GM23338 (cell line): ENCODE measurements at regions not wholly inside any gene's neighbourhood (a gene's known extent, or its start where the extent isn't known, plus 50 kb on each side); places are given as distances from the start of the nearest gene placed in this dataset.

Experiments
- ATAC-seq: fragments of 200-7000 bp; cut with Tn5 transposase; 3 replicates; pipeline ENCODE4 v1.9.1; 2020
- DNase-seq: peaks from one replicate; pipeline ENCODE4 v3.0.0-alpha.2; 2015; ENCODE audit warnings: low spot score
- H2AFZ ChIP-seq: fragments of 200-600 bp; sonication (generic); 2 replicates; pipeline ENCODE4 v1.8.0; 2016; ENCODE audit warnings: antibody characterized with exemption, mild to moderate bottlenecking, moderate library complexity
- H3F3A ChIP-seq: fragments of 200-600 bp; sonication (generic); replicated peaks from 2 replicates; pipeline ENCODE4 v1.8.0; 2017; ENCODE audit warnings: antibody characterized with exemption, mixed run types, low read depth
- H3K27ac ChIP-seq: fragments of 200-600 bp; sonication (generic); 2 replicates; pipeline ENCODE4 v1.6.1; 2016; ENCODE audit warnings: low read depth
- H3K27me3 ChIP-seq: fragments of 200-600 bp; sonication (generic); 2 replicates; pipeline ENCODE4 v1.8.0; 2016; ENCODE audit warnings: mild to moderate bottlenecking, mixed run types, moderate library complexity; ENCODE audit not compliant: insufficient read depth
- H3K36me3 ChIP-seq: fragments of 200-600 bp; sonication (generic); 2 replicates; pipeline ENCODE4 v1.8.0; 2016; ENCODE audit warnings: mild to moderate bottlenecking; ENCODE audit not compliant: insufficient read depth
- H3K4me1 ChIP-seq: fragments of 200-600 bp; sonication (generic); 2 replicates; pipeline ENCODE4 v1.8.0; 2016; ENCODE audit warnings: mild to moderate bottlenecking, moderate library complexity; ENCODE audit not compliant: insufficient read depth
- H3K4me2 ChIP-seq: fragments of 200-600 bp; sonication (generic); 2 replicates; pipeline ENCODE4 v1.7.1; 2017; ENCODE audit warnings: mixed run types
- H3K4me3 ChIP-seq: fragments of 200-600 bp; sonication (generic); 2 replicates; pipeline ENCODE4 v1.6.1; 2016; ENCODE audit warnings: mixed run types
- H3K79me2 ChIP-seq: fragments of 200-600 bp; sonication (generic); replicated peaks from 2 replicates; pipeline ENCODE4 v1.8.0; 2017; ENCODE audit warnings: mild to moderate bottlenecking; ENCODE audit not compliant: insufficient read depth
- H3K9me2 ChIP-seq: fragments of 200-600 bp; sonication (generic); 2 replicates; pipeline ENCODE4 v1.8.0; 2017; ENCODE audit not compliant: insufficient read depth
- H4K20me1 ChIP-seq: fragments of 200-600 bp; sonication (generic); replicated peaks from 2 replicates; pipeline ENCODE4 v1.8.0; 2017; ENCODE audit warnings: mild to moderate bottlenecking; ENCODE audit not compliant: insufficient read depth
- H3K27ac Mint-ChIP-seq: 2 replicates; pipeline ENCODE4 v1.8.0; 2020; ENCODE audit warnings: inconsistent platforms, mild to moderate bottlenecking, moderate library complexity, mixed read lengths
- H3K27me3 Mint-ChIP-seq: 3 replicates; pipeline ENCODE4 v1.8.0; 2022; ENCODE audit warnings: low read depth, mild to moderate bottlenecking, moderate library complexity, mixed read lengths, inconsistent platforms; ENCODE audit not compliant: insufficient read depth, poor library complexity
- H3K36me3 Mint-ChIP-seq: 3 replicates; pipeline ENCODE4 v1.8.0; 2021; ENCODE audit warnings: low read depth, mild to moderate bottlenecking, inconsistent platforms, moderate library complexity, mixed read lengths
- H3K4me1 Mint-ChIP-seq: 3 replicates; pipeline ENCODE4 v1.8.0; 2020; ENCODE audit warnings: mild to moderate bottlenecking, inconsistent platforms, mixed read lengths
- H3K4me3 Mint-ChIP-seq: 3 replicates; pipeline ENCODE4 v1.8.0; 2021; ENCODE audit warnings: moderate library complexity, mild to moderate bottlenecking, inconsistent platforms, mixed read lengths
- H3K9me3 Mint-ChIP-seq: 3 replicates; pipeline ENCODE4 v1.8.0; 2020; ENCODE audit warnings: moderate library complexity, mild to moderate bottlenecking, inconsistent platforms, mixed read lengths
- CREB1 ChIP-seq: fragments of 250-450 bp; sonication (Bioruptor Pico); IDR thresholded peaks from 2 replicates; pipeline ENCODE4 v1.5.0; 2020; ENCODE audit warnings: low read depth, mild to moderate bottlenecking, moderate library complexity
- EZH2 ChIP-seq: fragments of 200-600 bp; sonication (generic); IDR thresholded peaks from one replicate; pipeline ENCODE4 v1.8.0; 2017; ENCODE audit warnings: antibody characterized with exemption, mild to moderate bottlenecking, low read depth; ENCODE audit not compliant: unreplicated experiment
- EZH2phosphoT487 ChIP-seq: fragments of 200-600 bp; sonication (generic); IDR thresholded peaks from one replicate; pipeline ENCODE4 v1.8.1; 2018; ENCODE audit warnings: antibody characterized with exemption; ENCODE audit not compliant: unreplicated experiment
- JUNB ChIP-seq: IDR thresholded peaks from one replicate; pipeline ENCODE4 v1.6.1; 2016; ENCODE audit warnings: antibody characterized with exemption; ENCODE audit not compliant: unreplicated experiment
- NANOG ChIP-seq: IDR thresholded peaks from 2 replicates; pipeline ENCODE4 v1.6.1; 2016; ENCODE audit warnings: antibody characterized with exemption, borderline replicate concordance
- POLR2AphosphoS5 ChIP-seq: IDR thresholded peaks from 2 replicates; pipeline ENCODE4 v1.6.1; 2016; ENCODE audit warnings: antibody characterized with exemption, low read depth
- REST ChIP-seq: IDR thresholded peaks from one replicate; pipeline ENCODE4 v1.6.1; 2018; ENCODE audit warnings: antibody characterized with exemption; ENCODE audit not compliant: unreplicated experiment
- STAT1 ChIP-seq: IDR thresholded peaks from one replicate; pipeline ENCODE4 v1.6.1; 2016; ENCODE audit warnings: antibody characterized with exemption; ENCODE audit not compliant: unreplicated experiment
- ZNF114 ChIP-seq: fragments of 250-450 bp; sonication (Bioruptor Pico); IDR thresholded peaks from 2 replicates; pipeline ENCODE4 v1.5.0; 2020; ENCODE audit warnings: mild to moderate bottlenecking, moderate library complexity
- ZNF331 ChIP-seq: fragments of 250-450 bp; sonication (Bioruptor Pico); IDR thresholded peaks from 2 replicates; pipeline ENCODE4 v1.5.0; 2020; ENCODE audit warnings: low read depth, mild to moderate bottlenecking, moderate library complexity
- ZNF462 ChIP-seq: fragments of 250-450 bp; sonication (Bioruptor Pico); IDR thresholded peaks from 2 replicates; pipeline ENCODE4 v1.5.0; 2020; ENCODE audit warnings: mild to moderate bottlenecking, moderate library complexity
- TF ChIP-seq, protein P1 (sequence below), 2 experiments: fragments of 200-600 bp in 1 of 2; sonication (generic) in 1 of 2; conservative IDR thresholded peaks; 2 replicates each; pipeline versions ENCODE4 v1.5.1 to v1.6.1; 2016 to 2017; ENCODE audit warnings: antibody characterized with exemption in 2 of 2, low read depth in 2 of 2, mild to moderate bottlenecking in 2 of 2, moderate library complexity in 1 of 2
- TF ChIP-seq, protein P2 (sequence below): IDR thresholded peaks from 2 replicates; pipeline ENCODE4 v1.6.1; 2016; ENCODE audit warnings: antibody characterized with exemption

- Mint-ChIP-seq H3K9me3 (no peaks in the 10 kb centered on the region), H3K27ac (no peak overlapping the region), H3K4me1 (no peaks in the 10 kb centered on the region), H3K36me3 (no peaks in the 10 kb centered on the region), H3K4me3 (no peak overlapping the region), H3K27me3 (peaks cover 5% of the 10 kb centered on the region)
- no peaks in the 10 kb centered on the region for H3F3A ChIP-seq
- H3K36me3 ChIP-seq = no peaks in the 10 kb centered on the region
- H3K27me3 ChIP-seq = no peaks in the 10 kb centered on the region
- no peak overlapping the region for H3K27ac ChIP-seq
- no peak overlapping the region for H3K4me2 ChIP-seq
- no peak overlapping the region for H3K4me3 ChIP-seq
- H3K4me1 ChIP-seq = no peaks in the 10 kb centered on the region
- no peak overlapping the region for H2AFZ ChIP-seq
- no peaks in the 10 kb centered on the region for H3K9me2 ChIP-seq
- H4K20me1 ChIP-seq = no peaks in the 10 kb centered on the region
- no peak for DNase-seq
- TF ChIP-seq STAT1 (no peak), ZNF462 (CRISPR knock-in tag) (no peak), EZH2phosphoT487 (no peak), REST (no peak), ZNF331 (no peak), ZNF114 (CRISPR knock-in tag) (no peak), JUNB (no peak), CREB1 (no peak), EZH2 (no peak), NANOG (no peak), POLR2AphosphoS5 (no peak)
- TF ChIP-seq, protein P1, sequence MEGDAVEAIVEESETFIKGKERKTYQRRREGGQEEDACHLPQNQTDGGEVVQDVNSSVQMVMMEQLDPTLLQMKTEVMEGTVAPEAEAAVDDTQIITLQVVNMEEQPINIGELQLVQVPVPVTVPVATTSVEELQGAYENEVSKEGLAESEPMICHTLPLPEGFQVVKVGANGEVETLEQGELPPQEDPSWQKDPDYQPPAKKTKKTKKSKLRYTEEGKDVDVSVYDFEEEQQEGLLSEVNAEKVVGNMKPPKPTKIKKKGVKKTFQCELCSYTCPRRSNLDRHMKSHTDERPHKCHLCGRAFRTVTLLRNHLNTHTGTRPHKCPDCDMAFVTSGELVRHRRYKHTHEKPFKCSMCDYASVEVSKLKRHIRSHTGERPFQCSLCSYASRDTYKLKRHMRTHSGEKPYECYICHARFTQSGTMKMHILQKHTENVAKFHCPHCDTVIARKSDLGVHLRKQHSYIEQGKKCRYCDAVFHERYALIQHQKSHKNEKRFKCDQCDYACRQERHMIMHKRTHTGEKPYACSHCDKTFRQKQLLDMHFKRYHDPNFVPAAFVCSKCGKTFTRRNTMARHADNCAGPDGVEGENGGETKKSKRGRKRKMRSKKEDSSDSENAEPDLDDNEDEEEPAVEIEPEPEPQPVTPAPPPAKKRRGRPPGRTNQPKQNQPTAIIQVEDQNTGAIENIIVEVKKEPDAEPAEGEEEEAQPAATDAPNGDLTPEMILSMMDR (conservative IDR thresholded peaks at IDR 0.05; ENCODE audit: low read depth in 2 of 2) = no peak
- TF ChIP-seq, protein P2, sequence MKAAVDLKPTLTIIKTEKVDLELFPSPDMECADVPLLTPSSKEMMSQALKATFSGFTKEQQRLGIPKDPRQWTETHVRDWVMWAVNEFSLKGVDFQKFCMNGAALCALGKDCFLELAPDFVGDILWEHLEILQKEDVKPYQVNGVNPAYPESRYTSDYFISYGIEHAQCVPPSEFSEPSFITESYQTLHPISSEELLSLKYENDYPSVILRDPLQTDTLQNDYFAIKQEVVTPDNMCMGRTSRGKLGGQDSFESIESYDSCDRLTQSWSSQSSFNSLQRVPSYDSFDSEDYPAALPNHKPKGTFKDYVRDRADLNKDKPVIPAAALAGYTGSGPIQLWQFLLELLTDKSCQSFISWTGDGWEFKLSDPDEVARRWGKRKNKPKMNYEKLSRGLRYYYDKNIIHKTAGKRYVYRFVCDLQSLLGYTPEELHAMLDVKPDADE = no peak
- no peaks in the 10 kb centered on the region for H3K79me2 ChIP-seq
- ATAC-seq = no peak
Observed at GRCh38 chr1:30417701-30418046, 305.7 kb downstream of the MATN1 start.
